ENCODE measurements at regions not wholly inside any gene's neighbourhood (a gene's known extent, or its start where the extent isn't known, plus 50 kb on each side); places are given as distances from the start of the nearest gene placed in this dataset.

DNA sequence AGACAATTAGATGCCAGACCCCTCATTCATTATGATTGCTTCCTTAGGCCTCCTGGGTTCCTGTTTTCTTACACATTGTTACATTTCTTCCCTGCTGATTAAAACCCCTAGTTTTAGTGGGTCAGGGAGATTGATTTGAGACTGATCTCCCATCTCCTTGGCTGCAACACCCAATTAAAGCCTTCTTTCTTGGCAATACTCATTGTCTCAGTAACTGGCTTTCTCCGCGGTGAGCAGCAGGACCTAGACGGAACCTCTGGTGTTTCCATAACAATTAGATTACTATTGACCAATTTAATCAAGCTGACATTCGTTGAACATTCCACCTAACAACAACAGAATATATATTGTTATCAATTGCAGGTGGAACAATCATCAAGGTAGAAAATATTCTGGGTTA lies 1676.4 kb upstream of the SLC39A10 start:
- TF ChIP-seq EZH2 (optimal IDR thresholded peaks at IDR 0.05; ENCODE audit: low read depth, low read length), result no peak
- TF ChIP-seq, protein P1, sequence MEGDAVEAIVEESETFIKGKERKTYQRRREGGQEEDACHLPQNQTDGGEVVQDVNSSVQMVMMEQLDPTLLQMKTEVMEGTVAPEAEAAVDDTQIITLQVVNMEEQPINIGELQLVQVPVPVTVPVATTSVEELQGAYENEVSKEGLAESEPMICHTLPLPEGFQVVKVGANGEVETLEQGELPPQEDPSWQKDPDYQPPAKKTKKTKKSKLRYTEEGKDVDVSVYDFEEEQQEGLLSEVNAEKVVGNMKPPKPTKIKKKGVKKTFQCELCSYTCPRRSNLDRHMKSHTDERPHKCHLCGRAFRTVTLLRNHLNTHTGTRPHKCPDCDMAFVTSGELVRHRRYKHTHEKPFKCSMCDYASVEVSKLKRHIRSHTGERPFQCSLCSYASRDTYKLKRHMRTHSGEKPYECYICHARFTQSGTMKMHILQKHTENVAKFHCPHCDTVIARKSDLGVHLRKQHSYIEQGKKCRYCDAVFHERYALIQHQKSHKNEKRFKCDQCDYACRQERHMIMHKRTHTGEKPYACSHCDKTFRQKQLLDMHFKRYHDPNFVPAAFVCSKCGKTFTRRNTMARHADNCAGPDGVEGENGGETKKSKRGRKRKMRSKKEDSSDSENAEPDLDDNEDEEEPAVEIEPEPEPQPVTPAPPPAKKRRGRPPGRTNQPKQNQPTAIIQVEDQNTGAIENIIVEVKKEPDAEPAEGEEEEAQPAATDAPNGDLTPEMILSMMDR (IDR thresholded peaks at IDR 0.05; ENCODE audit: low read length), result no peak
